A549 (cell line): ENCODE measurements at regions not wholly inside any gene's neighbourhood (a gene's known extent, or its start where the extent isn't known, plus 50 kb on each side); places are given as distances from the start of the nearest gene placed in this dataset.

Experiments used
- ATAC-seq, 2 experiments: fragments of 200-7000 bp in 1 of 2; fragments of >200 bp in 1 of 2; cut with Nextera tagmentation in 1 of 2; cut with Tn5 transposase in 1 of 2; 3 replicates each; pipeline versions ENCODE4 v1.8.0 to v1.9.1; 2018 to 2020; ENCODE audit warnings: mild to moderate bottlenecking in 1 of 2, moderate library complexity in 1 of 2
- CTCF ChIA-PET: fragments of 300-600 bp; sonication (Branson Sonifier 250); formaldehyde crosslinking; extraction: SDS; loops from one replicate; lab custom pipeline; 2021; ENCODE audit warnings: antibody characterized with exemption, inconsistent platforms; lab: Yijun Ruan, JAX
- POLR2A ChIA-PET: fragments of 350-600 bp; formaldehyde crosslinking; extraction: SDS; loops from one replicate; lab custom pipeline; 2021; ENCODE audit warnings: antibody characterized with exemption, inconsistent platforms; lab: Yijun Ruan, JAX
- DNase-seq, 2 experiments: peaks; one replicate each; pipeline versions ENCODE4 v3.0.0 to v3.0.0-alpha.2; 2011 to 2016; ENCODE audit warnings: low read depth in 1 of 2, low spot score in 1 of 2
- FAIRE-seq: peaks from 2 replicates; lab custom pipeline; 2011; peaks lifted over from hg19 to GRCh38; lab: Jason Lieb, UNC
- H3K27ac ChIP-seq, 2 experiments: fragments of >200 bp; sonication (Bioruptor Twin); formaldehyde crosslinking; 3 replicates each; pipeline ENCODE4 v1.5.1; 2016 to 2017
- H3K4me1 ChIP-seq: fragments of >200 bp; sonication (Bioruptor Twin); formaldehyde crosslinking; 3 replicates; pipeline ENCODE4 v1.6.1; 2016
- H3K4me2 ChIP-seq: fragments of >200 bp; sonication (Bioruptor Twin); formaldehyde crosslinking; 3 replicates; pipeline ENCODE4 v1.6.1; 2016
- H3K4me3 ChIP-seq: fragments of >200 bp; sonication (Bioruptor Twin); formaldehyde crosslinking; 3 replicates; pipeline ENCODE4 v1.5.1; 2016
- H3K9me3 ChIP-seq: fragments of >200 bp; sonication (Bioruptor Twin); formaldehyde crosslinking; 3 replicates; pipeline ENCODE4 v1.6.1; 2016
- ATOH8 ChIP-seq: fragments of 250-450 bp; sonication (Bioruptor Pico); IDR thresholded peaks from 2 replicates; pipeline ENCODE4 v1.5.0; 2020; ENCODE audit warnings: low read depth, mild to moderate bottlenecking, moderate library complexity
- CBX8 ChIP-seq: fragments of 200-600 bp; sonication (generic); IDR thresholded peaks from 2 replicates; pipeline ENCODE4 v1.6.1; 2016
- CEBPB ChIP-seq, 2 experiments: fragments of >200 bp in 1 of 2; sonication (Bioruptor Twin) in 1 of 2; formaldehyde crosslinking in 1 of 2; IDR thresholded peaks; 2 replicates each; pipeline ENCODE4 v1.6.1; 2012 to 2016
- CHD4 ChIP-seq: fragments of 200-600 bp; sonication (generic); IDR thresholded peaks from 2 replicates; pipeline ENCODE4 v1.6.1; 2016; ENCODE audit warnings: antibody characterized with exemption, mild to moderate bottlenecking, borderline replicate concordance
- ELK1 ChIP-seq: fragments of 150-350 bp; IDR thresholded peaks from 2 replicates; pipeline ENCODE4 v1.6.1; 2014; ENCODE audit warnings: low read depth, mild to moderate bottlenecking, low read length
- EP300 ChIP-seq, 2 experiments: fragments of >200 bp; sonication (Bioruptor Twin); formaldehyde crosslinking; IDR thresholded peaks; 2 replicates in 1 of 2; 3 replicates in 1 of 2; pipeline ENCODE4 v1.6.1; 2016 to 2017
- FOSB ChIP-seq: fragments of 250-450 bp; sonication (Bioruptor Pico); IDR thresholded peaks from 2 replicates; pipeline ENCODE4 v1.5.0; 2020; ENCODE audit warnings: mild to moderate bottlenecking, moderate library complexity
- FOSL2 ChIP-seq, 2 experiments: fragments of 450-650 bp in 1 of 2; fragments of >200 bp in 1 of 2; sonication (Bioruptor Twin) in 1 of 2; formaldehyde crosslinking; IDR thresholded peaks; 2 replicates each; pipeline versions ENCODE4 v1.5.0 to v1.6.1; 2016 to 2020; ENCODE audit warnings: mild to moderate bottlenecking in 1 of 2, moderate library complexity in 1 of 2
- GATA3 ChIP-seq: IDR thresholded peaks from 2 replicates; pipeline ENCODE4 v1.6.1; 2012; ENCODE audit warnings: borderline replicate concordance
- HDAC2 ChIP-seq: fragments of 200-600 bp; sonication (generic); IDR thresholded peaks from 2 replicates; pipeline ENCODE4 v1.6.1; 2016
- HES2 ChIP-seq: fragments of >200 bp; sonication (Bioruptor Twin); formaldehyde crosslinking; IDR thresholded peaks from 2 replicates; pipeline ENCODE4 v1.6.1; 2016
- HEYL ChIP-seq: fragments of 250-450 bp; sonication (Bioruptor Pico); IDR thresholded peaks from 2 replicates; pipeline ENCODE4 v1.8.0; 2021; ENCODE audit warnings: mild to moderate bottlenecking, moderate library complexity
- HMGXB4 ChIP-seq: fragments of 250-450 bp; sonication (Bioruptor Pico); IDR thresholded peaks from 2 replicates; pipeline ENCODE4 v1.5.0; 2021; ENCODE audit warnings: mild to moderate bottlenecking, moderate library complexity, borderline replicate concordance
- HOXB13 ChIP-seq: fragments of 250-450 bp; sonication (Bioruptor Pico); IDR thresholded peaks from 2 replicates; pipeline ENCODE4 v1.5.0; 2020; ENCODE audit warnings: low read depth, mild to moderate bottlenecking, moderate library complexity
- JUN ChIP-seq, 2 experiments: fragments of >200 bp; sonication (Bioruptor Twin); formaldehyde crosslinking; IDR thresholded peaks; 2 replicates in 1 of 2; 3 replicates in 1 of 2; pipeline ENCODE4 v1.6.1; 2016 to 2017
- JUNB ChIP-seq: fragments of >200 bp; sonication (Bioruptor Twin); formaldehyde crosslinking; IDR thresholded peaks from 2 replicates; pipeline ENCODE4 v1.6.1; 2016
- KDM5A ChIP-seq: fragments of 200-600 bp; sonication (generic); IDR thresholded peaks from 2 replicates; pipeline ENCODE4 v1.6.1; 2016; ENCODE audit warnings: antibody characterized with exemption, mild to moderate bottlenecking
- MAX ChIP-seq: IDR thresholded peaks from 2 replicates; pipeline ENCODE4 v1.6.1; 2012
- MYC ChIP-seq: IDR thresholded peaks from 2 replicates; pipeline ENCODE4 v1.6.1; 2012; ENCODE audit warnings: mild to moderate bottlenecking, inconsistent platforms, low read length, improper control_type of control experiment, borderline replicate concordance
- NPAS2 ChIP-seq: fragments of 250-450 bp; sonication (Bioruptor Pico); IDR thresholded peaks from 2 replicates; pipeline ENCODE4 v1.8.0; 2022; ENCODE audit warnings: mild to moderate bottlenecking, moderate library complexity, borderline replicate concordance
- NR3C1 ChIP-seq: fragments of >200 bp; sonication (Bioruptor Twin); formaldehyde crosslinking; IDR thresholded peaks from 3 replicates; pipeline ENCODE4 v1.6.1; 2017
- PBX3 ChIP-seq: IDR thresholded peaks from 2 replicates; pipeline ENCODE4 v1.6.1; 2012
- RCOR1 ChIP-seq: fragments of 150-350 bp; IDR thresholded peaks from 2 replicates; pipeline ENCODE4 v1.6.1; 2014; ENCODE audit warnings: antibody characterized with exemption, low read length, low read depth
- RFX5 ChIP-seq: fragments of 450-650 bp; IDR thresholded peaks from 2 replicates; pipeline ENCODE4 v1.7.1; 2014; ENCODE audit warnings: antibody characterized with exemption, mild to moderate bottlenecking, moderate library complexity
- USF2 ChIP-seq: fragments of 450-650 bp; IDR thresholded peaks from 2 replicates; pipeline ENCODE4 v1.6.1; 2014; ENCODE audit warnings: antibody characterized with exemption
- ZC3H11A ChIP-seq: fragments of 450-650 bp; IDR thresholded peaks from 2 replicates; pipeline ENCODE4 v1.6.1; 2014; ENCODE audit warnings: antibody characterized with exemption, mild to moderate bottlenecking
- WGBS: methylation state at CpG from one replicate; pipeline ENCODE4 v1.1.6; 2017; ENCODE audit errors: missing lambda C conversion rate; 5-methylcytosine and 5-hydroxymethylcytosine counted together

GRCh38 chr18:78807668-78808067 lies 171.9 kb upstream of the SALL3 start:
- DNase-seq (no peak), ATAC-seq (no peak), FAIRE-seq (no peak)
- Histone ChIP-seq H3K4me2 (no peak overlapping the region), H3K9me3 (no peaks in the 10 kb centered on the region), H3K27ac (no peak overlapping the region), H3K4me1 (no peaks in the 10 kb centered on the region), H3K4me3 (no peak overlapping the region)
- TF ChIP-seq CBX8 (no peak), HMGXB4 (CRISPR knock-in tag) (no peak), PBX3 (no peak), CHD4 (no peak), EP300 (IDR thresholded peaks at IDR 0.05) (no peak), HOXB13 (CRISPR knock-in tag) (no peak), RCOR1 (no peak), NPAS2 (no peak), NR3C1 (no peak), HEYL (no peak), JUN (IDR thresholded peaks at IDR 0.05) (no peak), USF2 (no peak), RFX5 (no peak), ELK1 (no peak), FOSB (CRISPR knock-in tag) (no peak), CEBPB (IDR thresholded peaks at IDR 0.05) (no peak), HDAC2 (no peak), GATA3 (no peak), MAX (no peak), KDM5A (no peak)
- POLR2A ChIA-PET: no interaction called here
- whole genome bisulfite sequencing: 10% methylated on average over 5 of the region's 5 CpGs
- CTCF ChIA-PET: no interaction called here

- POLR2A ChIA-PET: no interaction called here
- 54% methylated on average over 10 of the region's 13 CpGs for WGBS
- Histone ChIP-seq H3K4me2 (no peak overlapping the region), H3K4me3 (no peak overlapping the region), H3K27ac (no peak overlapping the region), H3K9me3 (no peaks in the 10 kb centered on the region), H3K4me1 (no peaks in the 10 kb centered on the region)
- TF ChIP-seq NPAS2: no peak
- TF ChIP-seq HDAC2: no peak
- no peak for TF ChIP-seq JUNB
- no peak for TF ChIP-seq MYC
- TF ChIP-seq EP300 (IDR thresholded peaks at IDR 0.05): no peak
- no peak for TF ChIP-seq ZC3H11A
- TF ChIP-seq ELK1: no peak
- no peak for TF ChIP-seq HES2
- TF ChIP-seq FOSL2 (IDR thresholded peaks at IDR 0.05): no peak
- TF ChIP-seq FOSL2 (CRISPR knock-in tag; IDR thresholded peaks at IDR 0.05): no peak
- no peak for TF ChIP-seq CEBPB (IDR thresholded peaks at IDR 0.05)
- no peak for TF ChIP-seq GATA3
- TF ChIP-seq RCOR1: no peak
- TF ChIP-seq ATOH8: no peak
- TF ChIP-seq HMGXB4 (CRISPR knock-in tag): no peak
- FAIRE-seq (no peak), ATAC-seq (no peak), DNase-seq (no peak)
- CTCF ChIA-PET: no interaction called here
Observed at GRCh38 chr18:78809845-78810244, 169.8 kb upstream of the SALL3 start.
